ENCODE measurements at regions not wholly inside any gene's neighbourhood (a gene's known extent, or its start where the extent isn't known, plus 50 kb on each side); places are given as distances from the start of the nearest gene placed in this dataset.

DNA sequence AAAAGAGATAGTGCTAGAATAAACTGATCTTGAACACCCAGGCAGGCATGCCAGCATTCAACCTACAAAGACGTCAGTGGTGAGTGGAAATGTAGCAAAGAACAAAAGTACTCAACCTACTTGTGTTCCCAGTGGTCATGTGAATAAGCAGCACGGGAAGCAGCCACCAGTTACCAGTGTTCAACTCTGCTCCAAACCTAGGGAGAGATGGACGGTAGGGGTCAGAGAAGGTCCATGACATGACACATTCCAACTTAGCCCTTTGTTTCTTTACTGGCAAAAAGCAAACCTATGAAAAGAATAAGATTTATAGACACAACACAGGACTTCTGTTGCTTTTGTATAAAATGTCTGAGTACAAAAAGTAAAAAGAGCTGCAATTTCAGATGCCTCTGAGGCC is 511.4 kb downstream of the XPNPEP1 start:
- no peak for TF ChIP-seq POLR2A (IDR thresholded peaks at IDR 0.05)
- TF ChIP-seq, protein P1, sequence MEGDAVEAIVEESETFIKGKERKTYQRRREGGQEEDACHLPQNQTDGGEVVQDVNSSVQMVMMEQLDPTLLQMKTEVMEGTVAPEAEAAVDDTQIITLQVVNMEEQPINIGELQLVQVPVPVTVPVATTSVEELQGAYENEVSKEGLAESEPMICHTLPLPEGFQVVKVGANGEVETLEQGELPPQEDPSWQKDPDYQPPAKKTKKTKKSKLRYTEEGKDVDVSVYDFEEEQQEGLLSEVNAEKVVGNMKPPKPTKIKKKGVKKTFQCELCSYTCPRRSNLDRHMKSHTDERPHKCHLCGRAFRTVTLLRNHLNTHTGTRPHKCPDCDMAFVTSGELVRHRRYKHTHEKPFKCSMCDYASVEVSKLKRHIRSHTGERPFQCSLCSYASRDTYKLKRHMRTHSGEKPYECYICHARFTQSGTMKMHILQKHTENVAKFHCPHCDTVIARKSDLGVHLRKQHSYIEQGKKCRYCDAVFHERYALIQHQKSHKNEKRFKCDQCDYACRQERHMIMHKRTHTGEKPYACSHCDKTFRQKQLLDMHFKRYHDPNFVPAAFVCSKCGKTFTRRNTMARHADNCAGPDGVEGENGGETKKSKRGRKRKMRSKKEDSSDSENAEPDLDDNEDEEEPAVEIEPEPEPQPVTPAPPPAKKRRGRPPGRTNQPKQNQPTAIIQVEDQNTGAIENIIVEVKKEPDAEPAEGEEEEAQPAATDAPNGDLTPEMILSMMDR (IDR thresholded peaks at IDR 0.05) = no peak

DNA sequence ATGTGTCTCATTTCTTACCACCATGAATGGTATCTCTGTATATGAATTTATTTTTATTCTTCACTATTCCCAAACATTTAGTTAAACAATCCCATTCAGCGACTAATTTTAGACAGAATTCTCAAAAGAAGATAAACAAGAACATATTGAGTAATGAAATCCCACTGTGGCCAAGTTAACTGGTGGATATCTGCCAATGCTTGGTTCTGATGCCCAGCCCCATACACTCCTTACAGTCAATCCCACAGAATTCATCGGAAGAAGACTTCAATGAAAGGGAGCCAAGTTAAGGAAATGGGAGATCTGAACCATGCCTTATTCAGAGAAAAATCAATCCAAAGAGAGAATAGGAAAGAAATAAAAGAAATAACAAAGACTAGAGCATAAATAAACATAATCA is 518.0 kb downstream of the XPNPEP1 start:
- WGBS, 2 donors = 83 to 92% methylated on average over 2 of the region's 2 CpGs

More for the DNA sequence above, 511.4 kb downstream of the XPNPEP1 start:
- WGBS, 2 donors = 26 to 37% methylated on average over 3 of the region's 3 CpGs
- H3K9me3 ChIP-seq = no peaks in the 10 kb centered on the region
- H3K36me3 ChIP-seq (ENCODE audit: low read depth, missing control alignments) = no peaks in the 10 kb centered on the region
- DNase-seq = peak; percentile 69
- H3K4me3 ChIP-seq = no peak overlapping the region
- intact Hi-C loops (cut with DNase I; ENCODE audit: low total_unique reads) = no loop called here
- no peaks in the 10 kb centered on the region for H3K4me1 ChIP-seq
- H3K27me3 ChIP-seq = no peaks in the 10 kb centered on the region
- no peak overlapping the region for H3K27ac ChIP-seq

DNA sequence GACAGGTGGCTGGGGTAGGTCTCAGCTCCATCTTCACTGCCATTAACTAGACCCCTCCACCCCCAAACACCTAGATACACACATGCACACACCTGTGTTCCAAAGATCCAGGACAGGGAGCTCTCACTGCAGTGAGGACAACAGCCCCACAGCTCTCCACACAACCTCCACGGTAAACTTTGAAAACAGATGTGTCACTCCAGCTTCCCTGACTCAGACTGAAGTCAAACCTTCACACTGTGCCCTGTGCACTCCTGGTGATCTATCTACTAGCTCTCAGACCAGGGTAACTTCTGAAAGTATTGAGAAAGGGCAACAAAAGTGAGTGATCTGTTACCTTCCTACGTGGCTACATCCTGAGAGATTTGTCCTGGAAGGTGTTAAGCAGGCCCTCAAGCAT is 519.8 kb downstream of the XPNPEP1 start:
- H3K27me3 ChIP-seq = no peaks in the 10 kb centered on the region
- H3K9me3 ChIP-seq = no peaks in the 10 kb centered on the region
- no peak for DNase-seq
- H3K27ac ChIP-seq = no peak overlapping the region
- TF ChIP-seq POLR2A (IDR thresholded peaks at IDR 0.05) = no peak
- TF ChIP-seq, protein P1 (IDR thresholded peaks at IDR 0.05) = no peak
- intact Hi-C loops (cut with DNase I; ENCODE audit: low total_unique reads) = no loop called here
- H3K36me3 ChIP-seq (ENCODE audit: low read depth, missing control alignments) = no peaks in the 10 kb centered on the region
- WGBS, 2 donors = 88 to 92% methylated on average over 2 of the region's 2 CpGs
- no peak overlapping the region for H3K4me3 ChIP-seq
- no peaks in the 10 kb centered on the region for H3K4me1 ChIP-seq

More for the DNA sequence above, 518.0 kb downstream of the XPNPEP1 start:
- no peaks in the 10 kb centered on the region for H3K9me3 ChIP-seq
- no peak overlapping the region for H3K27ac ChIP-seq
- H3K4me3 ChIP-seq = no peak overlapping the region
- no peak for DNase-seq
- no peaks in the 10 kb centered on the region for H3K4me1 ChIP-seq
- no peaks in the 10 kb centered on the region for H3K36me3 ChIP-seq (ENCODE audit: low read depth, missing control alignments)
- H3K27me3 ChIP-seq = no peaks in the 10 kb centered on the region
- TF ChIP-seq, protein P1 (IDR thresholded peaks at IDR 0.05) = no peak
- no peak for TF ChIP-seq POLR2A (IDR thresholded peaks at IDR 0.05)
- intact Hi-C loops (cut with DNase I; ENCODE audit: low total_unique reads) = no loop called here

DNA sequence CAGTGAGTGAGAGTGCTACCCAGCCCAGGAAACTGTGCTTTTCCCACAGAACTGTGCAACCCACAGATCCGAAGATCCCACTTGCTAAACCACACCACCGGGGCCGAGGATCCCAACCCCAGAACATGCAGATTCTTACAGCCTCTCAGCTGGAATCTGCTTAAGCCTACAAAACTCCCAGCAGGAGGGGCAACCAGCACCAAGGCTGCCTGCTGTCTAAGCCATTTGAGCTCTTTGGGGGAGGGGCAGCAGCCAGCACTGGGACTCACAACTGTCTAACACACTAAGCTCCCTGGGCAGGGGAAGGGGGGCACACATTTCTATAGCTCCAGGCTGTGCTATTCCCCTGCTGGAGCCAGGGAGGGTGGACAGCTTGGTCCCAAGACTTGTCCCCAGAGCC is 529.9 kb downstream of the XPNPEP1 start:
- Histone ChIP-seq H3K4me3 (no peak overlapping the region), H3K9me3 (no peaks in the 10 kb centered on the region), H3K4me1 (no peaks in the 10 kb centered on the region), H3K27me3 (no peaks in the 10 kb centered on the region), H3K36me3 (ENCODE audit: low read depth, missing control alignments) (no peaks in the 10 kb centered on the region), H3K27ac (no peak overlapping the region)
- TF ChIP-seq POLR2A (IDR thresholded peaks at IDR 0.05) = no peak
- TF ChIP-seq, protein P1 (IDR thresholded peaks at IDR 0.05) = no peak
- intact Hi-C loops (cut with DNase I; ENCODE audit: low total_unique reads) = no loop called here
- 73% methylated on average over 3 of the region's 3 CpGs; no CpG with 5 or more reads in 1 of the 2 donors for WGBS, 2 donors
- DNase-seq = no peak

DNA sequence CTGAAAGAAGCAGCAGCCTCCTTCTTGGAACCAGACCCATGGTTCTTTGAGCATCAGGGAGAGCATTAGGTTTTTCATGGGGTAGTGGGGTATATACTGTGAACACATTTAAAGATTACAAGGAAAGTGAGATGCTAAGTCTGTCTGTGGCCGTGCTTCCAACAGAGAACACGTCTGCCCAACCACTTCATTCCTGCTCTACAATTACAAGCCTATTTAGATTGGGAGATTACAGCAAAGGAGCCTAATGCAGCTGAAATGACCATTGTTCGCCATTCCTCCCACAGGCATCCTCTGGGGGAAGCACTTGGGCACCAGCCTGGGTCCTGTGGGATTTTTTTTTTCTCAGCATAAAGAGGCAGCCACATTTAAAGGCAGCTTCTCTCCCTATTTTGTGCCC is 536.4 kb downstream of the XPNPEP1 start:
- Histone ChIP-seq H3K9me3 (no peaks in the 10 kb centered on the region), H3K36me3 (ENCODE audit: low read depth, missing control alignments) (no peaks in the 10 kb centered on the region), H3K4me3 (no peak overlapping the region), H3K27ac (no peak overlapping the region), H3K4me1 (no peaks in the 10 kb centered on the region), H3K27me3 (no peaks in the 10 kb centered on the region)
- WGBS, 2 donors = 55 to 58% methylated on average over 3 of the region's 3 CpGs
- DNase-seq = no peak
- intact Hi-C loops (cut with DNase I; ENCODE audit: low total_unique reads) = no loop called here
- TF ChIP-seq POLR2A (IDR thresholded peaks at IDR 0.05) = no peak
- TF ChIP-seq, protein P1 (IDR thresholded peaks at IDR 0.05) = no peak

All from testis (tissue), 2 donors.